Heart left ventricle (tissue), 13 donors: ENCODE measurements at regions not wholly inside any gene's neighbourhood (a gene's known extent, or its start where the extent isn't known, plus 50 kb on each side); places are given as distances from the start of the nearest gene placed in this dataset.

Experiments
- CTCF ChIP-seq, 12 donors: fragments of 200-600 bp; sonication (generic) in 4 of 12; IDR thresholded peaks; one replicate each; pipeline versions ENCODE4 v1.5.0 to v1.8.0; 2018 to 2022; ENCODE audit warnings: antibody characterized with exemption in 12 of 12, mild to moderate bottlenecking in 5 of 12
- POLR2A ChIP-seq, 2 donors: fragments of 450-650 bp; IDR thresholded peaks; one replicate each; pipeline ENCODE4 v1.6.1; 2017; ENCODE audit warnings: antibody characterized with exemption in 2 of 2, mild to moderate bottlenecking in 2 of 2, moderate library complexity in 2 of 2
- donor health status: ischemic (EF 13 %, LVEDD 7.1; RV severe dilation, severe dysfunction).
- donor health status: DM: no; HTN: yes; CAD: no.
- donor health status: DM: no; HTN: no; CAD: no.
- donor health status: ischemic (EF 25% LVEDD 6.9; RV normal size, moderate dysfunction).
- donor health status: ischemic (EF 25% LVEDD 5.7; RV mildly dilated, moderate dysfunction).
- donor health status: ischemic (EF 35%, LVEDD 5.7; RV mildly dilated, moderate dysfunction).
- donor health status: nonischemic (EF 11% LVEDD 7.7; RV severe dilation, severe dysfunction).
- donor health status: DM: yes; HTN: yes; CAD: no.
- donor health status: PGD.
- donor health status: ischemic (EF 29% LVEDD 5.4; RV normal size, mild dysfunction).
- donor health status: nonischemic (EF 23%, LVEDD 6.1; RV moderate dilation, normal function).

- TF ChIP-seq CTCF (IDR thresholded peaks at IDR 0.05) (no peak), POLR2A (IDR thresholded peaks at IDR 0.05) (no peak)
These were observed 77.4 kb downstream of the PTPDC1 start for GRCh38 chr9:94161673-94162072.
